ENCODE measurements at regions not wholly inside any gene's neighbourhood (a gene's known extent, or its start where the extent isn't known, plus 50 kb on each side); places are given as distances from the start of the nearest gene placed in this dataset.

DNA sequence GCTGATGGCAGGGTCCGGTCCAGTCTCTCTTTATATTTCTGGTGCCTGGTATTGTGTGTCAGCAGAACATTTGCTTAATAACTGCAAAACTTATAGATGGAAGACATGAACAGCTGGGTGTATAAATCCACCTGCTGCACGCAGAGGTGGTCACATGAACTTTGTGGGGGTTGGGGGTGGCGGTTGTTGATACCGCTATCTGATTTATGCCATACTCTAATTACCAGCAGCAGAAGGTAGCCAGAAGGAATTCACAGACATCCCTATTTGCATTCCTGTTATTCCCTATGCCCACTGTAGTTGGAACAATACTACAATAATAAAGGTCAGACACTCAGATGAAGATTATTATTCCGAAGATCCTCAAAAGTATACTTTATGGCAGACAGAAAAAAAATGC lies 121.6 kb upstream of the PUDP start:
- H3K27ac Mint-ChIP-seq: no peak overlapping the region
- H3K4me1 Mint-ChIP-seq: peaks cover 0 to 2% (median 0%) of the 10 kb centered on the region in 7 donors
- ATAC-seq (no peak), DNase-seq (no peak)
- Histone ChIP-seq H3K4me1 (ENCODE audit: control insufficient read depth in 2 of 2, insufficient read depth in 2 of 2, low read length in 2 of 2) (no peaks in the 10 kb centered on the region), H3K9me3 (ENCODE audit: control insufficient read depth in 2 of 3, low read length in 3 of 3) (no peaks in the 10 kb centered on the region), H3K27me3 (ENCODE audit: control insufficient read depth in 2 of 2, insufficient read depth in 2 of 2, low read length in 2 of 2) (no peaks in the 10 kb centered on the region), H3K4me3 (ENCODE audit: low read length) (no peak overlapping the region), H3K27ac (ENCODE audit: low read depth, low read length) (no peak overlapping the region), H3K36me3 (ENCODE audit: control insufficient read depth in 2 of 3, insufficient read depth in 3 of 3, low read length in 3 of 3) (no peaks in the 10 kb centered on the region)
- no peak overlapping the region for H3K4me3 Mint-ChIP-seq
- ChIA-PET POLR2A (no interaction called here), CTCF (no interaction called here)
- H3K9me3 Mint-ChIP-seq: no peaks in the 10 kb centered on the region
- no peaks in the 10 kb centered on the region for H3K27me3 Mint-ChIP-seq
- no peaks in the 10 kb centered on the region for H3K36me3 Mint-ChIP-seq
- intact Hi-C loops (cut with micrococcal nuclease): no loop called here

DNA sequence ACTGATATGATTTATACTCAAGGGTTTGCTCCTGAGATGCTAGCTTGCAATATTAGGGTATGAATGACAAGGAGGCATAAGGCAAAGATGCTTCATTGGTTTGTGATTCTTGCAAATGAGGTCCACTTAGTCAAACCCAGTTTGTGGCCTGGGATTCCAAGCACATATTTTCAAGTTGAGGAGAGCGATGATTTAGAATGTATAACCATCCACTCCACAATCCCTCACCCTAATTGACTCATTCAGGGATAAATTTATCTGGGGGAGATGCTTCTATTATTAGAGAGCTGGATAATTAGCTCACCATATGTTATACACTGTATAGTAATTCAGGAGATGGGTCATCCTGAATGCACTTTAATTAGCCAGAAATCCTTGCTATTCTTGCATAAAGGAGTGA lies 118.3 kb upstream of the PUDP start:
- Histone ChIP-seq H3K27me3 (ENCODE audit: control insufficient read depth in 2 of 2, insufficient read depth in 2 of 2, low read length in 2 of 2) (no peaks in the 10 kb centered on the region), H3K9me3 (ENCODE audit: control insufficient read depth in 2 of 3, low read length in 3 of 3) (no peaks in the 10 kb centered on the region), H3K4me3 (ENCODE audit: low read length) (no peak overlapping the region), H3K36me3 (ENCODE audit: control insufficient read depth in 2 of 3, insufficient read depth in 3 of 3, low read length in 3 of 3) (no peaks in the 10 kb centered on the region), H3K27ac (ENCODE audit: low read depth, low read length) (no peak overlapping the region), H3K4me1 (ENCODE audit: control insufficient read depth in 2 of 2, insufficient read depth in 2 of 2, low read length in 2 of 2) (no peaks in the 10 kb centered on the region)
- H3K4me3 Mint-ChIP-seq: no peak overlapping the region
- ChIA-PET CTCF (no interaction called here), POLR2A (no interaction called here)
- ATAC-seq: no peak
- no peaks in the 10 kb centered on the region for H3K27me3 Mint-ChIP-seq
- no peaks in the 10 kb centered on the region for H3K4me1 Mint-ChIP-seq
- DNase-seq: no peak
- H3K36me3 Mint-ChIP-seq: peaks cover 0 to 12% (median 9%) of the 10 kb centered on the region in 5 donors
- H3K27ac Mint-ChIP-seq: no peak overlapping the region
- H3K9me3 Mint-ChIP-seq: no peaks in the 10 kb centered on the region
- intact Hi-C loops (cut with micrococcal nuclease): no loop called here

GRCh38 chrX:7264399-7264798 lies 116.4 kb upstream of the PUDP start:
- intact Hi-C loops (cut with micrococcal nuclease): no loop called here
- no peaks in the 10 kb centered on the region for H3K27me3 ChIP-seq (ENCODE audit: control insufficient read depth in 2 of 2, insufficient read depth in 2 of 2, low read length in 2 of 2)
- ATAC-seq (no peak), DNase-seq (no peak)
- no peaks in the 10 kb centered on the region for H3K4me1 Mint-ChIP-seq
- no peak overlapping the region for H3K4me3 Mint-ChIP-seq
- no peaks in the 10 kb centered on the region for H3K4me1 ChIP-seq (ENCODE audit: control insufficient read depth in 2 of 2, insufficient read depth in 2 of 2, low read length in 2 of 2)
- ChIA-PET CTCF (no interaction called here), POLR2A (no interaction called here)
- no peak overlapping the region for H3K27ac ChIP-seq (ENCODE audit: low read depth, low read length)
- H3K27ac Mint-ChIP-seq: no peak overlapping the region
- H3K36me3 Mint-ChIP-seq: peaks cover 0 to 23% (median 17%) of the 10 kb centered on the region in 5 donors
- no peaks in the 10 kb centered on the region for H3K9me3 ChIP-seq (ENCODE audit: control insufficient read depth in 2 of 3, low read length in 3 of 3)
- no peak overlapping the region for H3K4me3 ChIP-seq (ENCODE audit: low read length)
- H3K9me3 Mint-ChIP-seq: peaks cover 0 to 1% (median 0%) of the 10 kb centered on the region in 11 donors
- H3K36me3 ChIP-seq (ENCODE audit: control insufficient read depth in 2 of 3, insufficient read depth in 3 of 3, low read length in 3 of 3): no peaks in the 10 kb centered on the region
- no peaks in the 10 kb centered on the region for H3K27me3 Mint-ChIP-seq

GRCh38 chrX:7263961-7264360 lies 116.0 kb upstream of the PUDP start:
- CTCF ChIA-PET: no interaction called here
- Histone ChIP-seq H3K4me1 (ENCODE audit: control insufficient read depth in 2 of 2, insufficient read depth in 2 of 2, low read length in 2 of 2) (no peaks in the 10 kb centered on the region), H3K27me3 (ENCODE audit: control insufficient read depth in 2 of 2, insufficient read depth in 2 of 2, low read length in 2 of 2) (no peaks in the 10 kb centered on the region), H3K4me3 (ENCODE audit: low read length) (no peak overlapping the region), H3K9me3 (ENCODE audit: control insufficient read depth in 2 of 3, low read length in 3 of 3) (no peaks in the 10 kb centered on the region), H3K27ac (ENCODE audit: low read depth, low read length) (no peak overlapping the region), H3K36me3 (ENCODE audit: control insufficient read depth in 2 of 3, insufficient read depth in 3 of 3, low read length in 3 of 3) (no peaks in the 10 kb centered on the region)
- Mint-ChIP-seq H3K9me3 (peaks cover 0 to 2% (median 0%) of the 10 kb centered on the region in 11 donors), H3K4me1 (no peaks in the 10 kb centered on the region), H3K36me3 (peaks cover 0 to 28% (median 21%) of the 10 kb centered on the region in 5 donors), H3K27ac (no peak overlapping the region), H3K27me3 (no peaks in the 10 kb centered on the region), H3K4me3 (no peak overlapping the region)
- intact Hi-C loops (cut with micrococcal nuclease): no loop called here
- POLR2A ChIA-PET: no interaction called here
- no peak for DNase-seq
- no peak for ATAC-seq

- H3K4me1 ChIP-seq (ENCODE audit: control insufficient read depth in 2 of 2, insufficient read depth in 2 of 2, low read length in 2 of 2): no peaks in the 10 kb centered on the region
- DNase-seq (no peak), ATAC-seq (no peak)
- H3K27ac Mint-ChIP-seq: no peak overlapping the region
- H3K36me3 ChIP-seq (ENCODE audit: control insufficient read depth in 2 of 3, insufficient read depth in 3 of 3, low read length in 3 of 3): no peaks in the 10 kb centered on the region
- H3K9me3 Mint-ChIP-seq: peaks cover 0 to 2% (median 0%) of the 10 kb centered on the region in 11 donors
- no peaks in the 10 kb centered on the region for H3K9me3 ChIP-seq (ENCODE audit: control insufficient read depth in 2 of 3, low read length in 3 of 3)
- no peak overlapping the region for H3K27ac ChIP-seq (ENCODE audit: low read depth, low read length)
- CTCF ChIA-PET: no interaction called here
- no peaks in the 10 kb centered on the region for H3K4me1 Mint-ChIP-seq
- no peak overlapping the region for H3K4me3 Mint-ChIP-seq
- H3K4me3 ChIP-seq (ENCODE audit: low read length): no peak overlapping the region
- peaks cover 0 to 32% (median 23%) of the 10 kb centered on the region in 5 donors for H3K36me3 Mint-ChIP-seq
- no peaks in the 10 kb centered on the region for H3K27me3 ChIP-seq (ENCODE audit: control insufficient read depth in 2 of 2, insufficient read depth in 2 of 2, low read length in 2 of 2)
- no peaks in the 10 kb centered on the region for H3K27me3 Mint-ChIP-seq
- intact Hi-C loops (cut with micrococcal nuclease): no loop called here
- POLR2A ChIA-PET: no interaction called here
These were observed 115.4 kb upstream of the PUDP start for GRCh38 chrX:7263330-7263729.

DNA sequence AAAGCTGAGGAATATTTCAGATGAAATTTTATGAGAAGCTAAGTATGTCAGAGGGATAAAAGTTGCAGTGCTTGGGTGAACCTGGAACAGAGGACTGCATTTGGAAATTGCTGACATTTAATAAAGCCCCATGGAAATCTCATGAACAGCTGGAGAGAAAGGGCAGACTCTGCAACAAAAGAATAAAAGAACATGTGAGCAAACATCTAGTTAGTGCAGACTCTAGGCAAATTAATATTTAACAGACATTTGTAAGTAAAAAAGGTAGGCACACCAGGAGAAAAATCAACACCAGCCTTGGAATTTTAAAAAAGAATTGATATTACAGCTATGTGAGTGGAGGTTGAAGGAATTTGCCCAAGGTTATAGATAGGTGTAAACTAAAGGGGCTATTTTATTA lies 114.6 kb upstream of the PUDP start:
- H3K9me3 ChIP-seq (ENCODE audit: control insufficient read depth in 2 of 3, low read length in 3 of 3): no peaks in the 10 kb centered on the region
- Mint-ChIP-seq H3K4me3 (no peak overlapping the region), H3K36me3 (peaks cover 0 to 40% (median 30%) of the 10 kb centered on the region in 5 donors), H3K4me1 (no peaks in the 10 kb centered on the region), H3K27ac (no peak overlapping the region), H3K9me3 (peaks cover 0 to 5% (median 0%) of the 10 kb centered on the region in 11 donors), H3K27me3 (no peaks in the 10 kb centered on the region)
- H3K36me3 ChIP-seq (ENCODE audit: control insufficient read depth in 2 of 3, insufficient read depth in 3 of 3, low read length in 3 of 3): no peaks in the 10 kb centered on the region
- CTCF ChIA-PET: no interaction called here
- no peaks in the 10 kb centered on the region for H3K27me3 ChIP-seq (ENCODE audit: control insufficient read depth in 2 of 2, insufficient read depth in 2 of 2, low read length in 2 of 2)
- H3K4me3 ChIP-seq (ENCODE audit: low read length): no peak overlapping the region
- intact Hi-C loops (cut with micrococcal nuclease): no loop called here
- H3K27ac ChIP-seq (ENCODE audit: low read depth, low read length): no peak overlapping the region
- H3K4me1 ChIP-seq (ENCODE audit: control insufficient read depth in 2 of 2, insufficient read depth in 2 of 2, low read length in 2 of 2): no peaks in the 10 kb centered on the region
- POLR2A ChIA-PET: no interaction called here
- ATAC-seq: no peak
- DNase-seq: no peak

- Mint-ChIP-seq H3K9me3 (peaks cover 0 to 6% (median 2%) of the 10 kb centered on the region in 11 donors), H3K27ac (no peak overlapping the region), H3K4me1 (no peaks in the 10 kb centered on the region), H3K27me3 (no peaks in the 10 kb centered on the region), H3K36me3 (peaks cover 0 to 42% (median 34%) of the 10 kb centered on the region in 5 donors), H3K4me3 (no peak overlapping the region)
- no peaks in the 10 kb centered on the region for H3K9me3 ChIP-seq (ENCODE audit: control insufficient read depth in 2 of 3, low read length in 3 of 3)
- no peaks in the 10 kb centered on the region for H3K27me3 ChIP-seq (ENCODE audit: control insufficient read depth in 2 of 2, insufficient read depth in 2 of 2, low read length in 2 of 2)
- H3K27ac ChIP-seq (ENCODE audit: low read depth, low read length): no peak overlapping the region
- no peaks in the 10 kb centered on the region for H3K36me3 ChIP-seq (ENCODE audit: control insufficient read depth in 2 of 3, insufficient read depth in 3 of 3, low read length in 3 of 3)
- no peak for ATAC-seq
- ChIA-PET CTCF (no interaction called here), POLR2A (no interaction called here)
- DNase-seq: no peak
- H3K4me1 ChIP-seq (ENCODE audit: control insufficient read depth in 2 of 2, insufficient read depth in 2 of 2, low read length in 2 of 2): no peaks in the 10 kb centered on the region
- H3K4me3 ChIP-seq (ENCODE audit: low read length): no peak overlapping the region
- intact Hi-C loops (cut with micrococcal nuclease): no loop called here
These were observed 113.8 kb upstream of the PUDP start for GRCh38 chrX:7261672-7262332.

Data from naive thymus-derived CD4-positive, alpha-beta T cell (primary cell).